GM18868 (cell line): ENCODE measurements at regions not wholly inside any gene's neighbourhood (a gene's known extent, or its start where the extent isn't known, plus 50 kb on each side); places are given as distances from the start of the nearest gene placed in this dataset.

Experiments
- ATAC-seq: cut with Tn5 transposase; IDR thresholded peaks from one replicate; pipeline ENCODE4 v1.9.1; 2021; ENCODE audit warnings: mild to moderate bottlenecking, moderate library complexity; ENCODE audit not compliant: unreplicated experiment

DNA sequence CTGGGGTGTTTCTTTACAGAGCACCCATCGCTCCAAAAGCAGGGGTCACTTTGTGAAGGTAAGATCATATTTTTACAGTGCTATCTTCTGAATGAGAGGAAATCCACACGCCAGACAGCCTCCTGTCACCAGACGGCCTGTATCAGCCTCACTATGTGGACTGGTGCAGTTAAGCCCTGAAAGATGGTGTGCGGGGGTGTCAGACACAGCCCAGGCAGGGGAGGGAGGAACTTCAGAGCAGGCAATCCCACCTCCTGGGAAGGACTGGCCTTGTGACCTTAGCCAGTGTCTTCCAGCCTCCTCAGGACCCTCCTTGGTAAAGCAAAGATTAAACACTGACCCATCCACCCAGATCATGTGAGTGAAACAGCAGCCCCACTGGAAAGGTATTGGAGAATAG is 249.4 kb upstream of the CTAGE1 start:
- no peak for ATAC-seq

GRCh38 chr18:22667616-22668422 is 250.1 kb upstream of the CTAGE1 start:
- peak; percentile 79 for ATAC-seq

DNA sequence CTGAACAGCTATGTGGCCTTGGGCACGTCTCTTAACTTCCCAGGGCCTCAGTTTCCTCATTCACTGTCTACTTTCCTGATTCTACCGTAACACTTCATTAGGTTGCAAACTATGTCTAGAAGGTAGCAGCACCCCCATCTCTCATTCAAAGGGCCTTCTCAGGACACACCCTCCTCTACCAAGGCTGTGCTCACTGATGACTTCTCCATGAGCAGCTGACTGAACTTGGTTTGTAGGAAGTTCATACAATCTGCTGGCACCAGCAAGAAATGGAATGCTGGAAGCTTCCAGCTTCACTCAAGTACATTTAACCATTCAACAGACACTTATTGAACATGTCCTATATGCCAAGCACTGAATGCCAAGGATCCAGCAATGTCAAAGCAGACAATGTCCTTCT is 250.8 kb upstream of the CTAGE1 start:
- no peak for ATAC-seq

GRCh38 chr18:22670914-22671313 is 253.2 kb upstream of the CTAGE1 start:
- peak; percentile 51 for ATAC-seq

GRCh38 chr18:22673182-22673862 is 255.6 kb upstream of the CTAGE1 start:
- no peak for ATAC-seq

DNA sequence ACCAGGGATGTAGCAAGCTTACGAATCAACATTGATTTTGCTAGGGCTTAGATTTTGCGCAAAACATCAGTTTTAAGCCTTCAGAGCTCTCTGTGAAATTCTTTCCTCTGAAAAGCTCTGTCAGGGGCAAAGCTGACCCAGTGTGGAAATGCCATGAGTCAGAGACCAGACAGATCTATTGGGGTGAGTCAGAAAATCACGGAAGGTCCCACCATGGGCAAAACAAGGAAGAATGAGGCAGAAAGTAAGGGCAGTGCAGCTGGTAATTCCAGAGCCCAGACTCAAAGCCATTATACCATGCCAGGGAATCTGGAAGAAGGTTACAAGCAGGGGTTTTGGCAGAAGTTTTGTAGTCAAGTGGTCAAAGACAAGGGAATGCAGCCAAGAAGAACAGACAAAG is 256.6 kb upstream of the CTAGE1 start:
- ATAC-seq = no peak

GRCh38 chr18:22675006-22675405 is 257.3 kb upstream of the CTAGE1 start:
- ATAC-seq = no peak

DNA sequence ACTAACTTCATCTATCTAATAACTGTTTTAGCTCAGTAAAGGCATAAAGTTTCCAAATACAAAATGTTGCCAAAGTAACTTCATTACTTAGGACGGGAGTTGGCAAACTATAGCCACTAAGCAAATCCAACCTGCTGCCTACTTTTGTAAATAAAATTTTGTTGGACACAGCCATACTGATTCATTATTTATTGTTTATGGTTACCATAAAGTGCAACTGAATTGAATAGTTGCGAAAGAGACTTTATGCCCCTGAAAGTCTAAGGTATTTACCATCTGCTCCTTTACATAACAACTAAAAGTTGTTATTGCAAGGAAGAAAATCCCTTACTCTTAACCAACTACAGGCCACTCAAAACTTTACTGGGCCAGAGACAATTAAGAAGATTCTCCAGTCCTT is 256.7 kb upstream of the RBBP8 start:
- ATAC-seq = no peak

DNA sequence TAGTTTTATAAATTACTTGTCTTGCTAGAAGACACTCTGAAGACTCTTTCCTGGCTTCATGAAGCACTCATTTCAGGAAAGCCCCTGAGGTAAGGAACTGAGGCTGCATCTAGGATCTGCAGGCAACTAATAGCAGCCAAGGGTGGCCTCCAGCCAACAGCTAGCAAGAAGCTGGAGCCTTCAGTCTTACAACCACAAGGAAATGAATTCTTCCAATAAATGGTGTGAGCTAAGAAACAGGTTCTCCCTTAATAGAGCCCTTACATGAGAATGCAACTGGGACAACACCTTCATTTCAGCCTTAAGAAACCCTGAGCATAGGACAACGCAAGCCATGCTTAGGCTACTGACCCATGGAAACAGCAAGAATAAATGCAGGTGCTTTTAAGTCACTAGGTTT is 254.6 kb upstream of the RBBP8 start:
- no peak for ATAC-seq

DNA sequence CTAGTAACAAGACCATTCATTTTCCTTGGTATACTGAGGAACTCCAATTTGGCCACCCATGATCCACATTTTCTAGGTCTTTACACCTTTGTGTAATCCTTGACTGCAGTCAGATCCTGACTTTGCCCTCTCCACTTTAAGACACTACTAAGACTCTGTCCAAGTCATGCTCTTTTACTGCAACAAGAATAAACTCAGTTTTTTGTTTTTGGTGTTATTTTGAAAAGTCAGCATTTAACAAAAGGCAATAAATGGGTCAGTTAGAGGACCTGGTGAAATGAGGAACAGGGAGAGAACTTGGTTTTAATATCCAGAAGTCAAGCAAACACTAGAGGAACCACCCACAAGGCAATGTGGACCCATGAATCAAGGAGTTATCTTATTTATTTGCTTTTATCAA is 252.2 kb upstream of the RBBP8 start:
- no peak for ATAC-seq

- no peak for ATAC-seq
These were observed 251.2 kb upstream of the RBBP8 start for GRCh38 chr18:22681908-22682307.

DNA sequence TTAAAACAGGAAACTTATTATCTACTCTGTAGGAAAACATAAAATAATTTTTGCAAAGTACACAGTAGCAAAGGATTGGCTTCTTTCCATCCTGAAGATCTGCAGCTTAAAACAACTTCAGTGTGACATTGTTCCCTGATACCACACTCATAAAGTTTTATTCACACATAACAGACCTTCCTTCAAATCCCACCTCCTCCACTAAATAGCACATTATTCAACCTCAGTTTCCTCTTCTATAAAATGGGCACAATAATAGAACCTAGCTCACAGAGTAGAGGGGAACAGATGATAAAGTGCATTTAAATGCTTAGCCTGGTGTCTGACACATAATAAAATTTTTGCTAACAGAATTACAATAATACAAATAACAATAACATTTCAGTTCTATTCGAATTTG is 250.4 kb upstream of the RBBP8 start:
- no peak for ATAC-seq

- no peak for ATAC-seq
These were observed 249.9 kb upstream of the RBBP8 start for GRCh38 chr18:22683196-22683676.

DNA sequence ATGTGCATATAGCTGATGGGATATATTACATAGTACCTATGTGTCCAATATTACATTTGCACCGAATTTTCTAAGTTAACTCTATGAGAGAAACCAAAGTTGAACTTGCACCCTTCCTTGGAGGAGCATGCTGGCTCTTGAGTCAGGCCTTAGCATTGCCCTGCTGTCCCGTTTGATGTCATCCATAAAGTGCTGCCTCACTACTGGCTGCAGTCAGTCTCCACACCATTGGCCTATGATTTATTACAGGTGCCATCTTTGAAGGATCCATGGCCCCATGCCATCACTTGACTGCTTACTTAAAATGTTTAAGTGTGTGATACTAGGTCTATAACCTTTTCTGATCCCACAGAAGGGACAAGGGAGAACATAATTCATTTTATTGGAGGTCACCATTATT is 249.3 kb upstream of the RBBP8 start:
- ATAC-seq = no peak

DNA sequence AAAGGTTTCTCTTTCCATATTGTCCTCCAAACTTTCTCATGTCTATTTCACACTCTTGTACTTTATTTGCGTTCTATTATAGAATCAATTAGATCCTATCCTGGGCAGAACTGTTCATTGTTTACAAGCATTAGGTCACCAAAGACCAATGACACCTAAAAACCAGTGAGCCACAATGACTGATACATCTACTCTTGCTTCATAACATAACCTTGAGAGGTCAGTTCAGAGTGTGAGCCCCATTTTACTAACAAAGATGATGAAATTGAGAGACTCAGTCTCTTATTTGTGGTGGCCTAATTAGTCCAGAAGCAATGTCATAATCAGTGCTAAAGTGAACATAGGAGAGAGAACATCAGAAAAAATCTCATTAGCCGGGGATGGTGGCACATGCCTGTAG is 248.9 kb upstream of the RBBP8 start:
- ATAC-seq = no peak

- ATAC-seq = no peak
These were observed 247.3 kb upstream of the RBBP8 start for GRCh38 chr18:22685788-22686187.

- no peak for ATAC-seq
These were observed 245.0 kb upstream of the RBBP8 start for GRCh38 chr18:22687892-22688680.

GRCh38 chr18:22688877-22689496 is 244.1 kb upstream of the RBBP8 start:
- ATAC-seq = no peak

DNA sequence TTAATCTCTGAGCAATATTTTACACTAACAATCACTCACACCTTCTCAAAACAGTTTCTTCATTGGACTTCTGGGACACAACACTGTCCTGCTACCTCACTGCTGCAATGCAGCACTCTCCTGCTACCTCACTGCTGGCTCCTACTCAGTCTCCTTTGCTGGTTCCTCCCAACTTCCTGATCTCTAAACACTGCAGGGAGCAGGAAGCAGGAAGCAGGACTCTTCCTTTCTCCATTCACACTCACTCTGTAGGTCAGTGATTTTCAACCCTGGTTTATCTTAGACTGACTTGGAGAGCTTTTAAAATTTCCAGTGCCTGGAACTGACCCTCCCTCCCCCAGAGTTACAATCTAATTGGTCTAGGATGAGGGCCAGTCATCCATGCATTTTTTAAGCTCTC is 243.4 kb upstream of the RBBP8 start:
- no peak for ATAC-seq

DNA sequence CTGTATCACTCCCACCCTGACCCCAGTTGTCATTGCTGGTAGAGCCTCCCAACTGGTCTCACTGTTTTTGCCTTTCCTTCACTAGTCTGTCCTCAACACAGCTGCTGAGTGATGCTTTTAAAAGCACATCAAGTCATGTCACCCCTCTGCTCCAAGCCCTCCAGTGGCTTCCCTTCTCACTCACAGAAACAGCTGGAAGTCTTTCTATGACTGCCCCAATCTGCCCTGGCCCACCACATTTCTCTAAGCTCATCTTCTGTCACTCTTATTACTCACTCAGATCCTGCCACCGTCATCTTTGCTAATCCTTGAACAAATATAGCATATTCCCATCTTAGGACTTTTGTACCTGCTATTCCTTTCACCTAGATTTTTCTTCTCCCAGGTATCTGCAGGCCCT is 242.6 kb upstream of the RBBP8 start:
- ATAC-seq = no peak
